ENCODE measurements at regions not wholly inside any gene's neighbourhood (a gene's known extent, or its start where the extent isn't known, plus 50 kb on each side); places are given as distances from the start of the nearest gene placed in this dataset.

DNA sequence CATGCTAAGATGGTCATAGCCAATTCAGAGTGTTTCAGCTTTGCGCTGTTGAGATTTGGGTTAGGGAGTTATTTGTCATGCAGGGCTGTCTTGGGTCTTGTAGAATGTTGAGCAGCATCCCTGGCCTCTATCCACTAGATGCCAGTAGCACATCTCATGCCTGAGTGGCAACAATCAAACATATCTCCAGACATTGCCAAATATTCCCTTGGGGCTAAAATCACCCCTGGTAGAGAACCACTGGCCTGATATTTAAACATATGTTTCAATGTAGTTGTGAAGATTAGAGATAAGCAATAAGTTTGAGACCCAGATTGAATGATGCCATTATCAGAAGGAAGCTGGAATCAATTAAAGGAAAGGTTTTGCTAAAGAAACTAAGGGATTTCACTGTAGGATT, 463.3 kb downstream of the DOK5 start:
- H3K27ac Mint-ChIP-seq, result no peak overlapping the region
- no peaks in the 10 kb centered on the region for H3K4me1 Mint-ChIP-seq

More for the DNA sequence above, 463.3 kb downstream of the DOK5 start:
- TF ChIP-seq ZNF462 (CRISPR knock-in tag; IDR thresholded peaks at IDR 0.05), result no peak
- no peak for TF ChIP-seq NANOG (IDR thresholded peaks at IDR 0.05; ENCODE audit: borderline replicate concordance)
- no peak for TF ChIP-seq EZH2 (IDR thresholded peaks at IDR 0.05; ENCODE audit: low read depth, unreplicated experiment)
- no peak overlapping the region for H2AFZ ChIP-seq
- no peak for ATAC-seq
- Mint-ChIP-seq H3K27me3 (ENCODE audit: insufficient read depth, low read depth, poor library complexity) (peaks cover 3% of the 10 kb centered on the region), H3K9me3 (peaks cover 83% of the 10 kb centered on the region), H3K36me3 (ENCODE audit: low read depth) (peaks cover 29% of the 10 kb centered on the region), H3K4me3 (no peak overlapping the region)
- H3K4me2 ChIP-seq, result no peak overlapping the region
- H3F3A ChIP-seq (replicated peaks; ENCODE audit: low read depth), result no peaks in the 10 kb centered on the region
- no peaks in the 10 kb centered on the region for H3K9me2 ChIP-seq (ENCODE audit: insufficient read depth)
- H3K36me3 ChIP-seq (ENCODE audit: insufficient read depth), result peaks cover 8% of the 10 kb centered on the region; the same call in 1 of the 2 replicates
- H3K79me2 ChIP-seq (replicated peaks; ENCODE audit: insufficient read depth), result no peaks in the 10 kb centered on the region
- DNase-seq (ENCODE audit: low spot score), result no peak
- no peak overlapping the region for H3K27ac ChIP-seq (ENCODE audit: low read depth)
- no peak overlapping the region for H3K4me3 ChIP-seq
- no peaks in the 10 kb centered on the region for H3K27me3 ChIP-seq (ENCODE audit: insufficient read depth)
- H4K20me1 ChIP-seq (replicated peaks; ENCODE audit: insufficient read depth), result no peaks in the 10 kb centered on the region
- H3K4me1 ChIP-seq (ENCODE audit: insufficient read depth), result no peaks in the 10 kb centered on the region

All from GM23338 (cell line).